Adrenal gland (tissue), 9 donors: ENCODE measurements at regions not wholly inside any gene's neighbourhood (a gene's known extent, or its start where the extent isn't known, plus 50 kb on each side); places are given as distances from the start of the nearest gene placed in this dataset.

ENCODE experiments used
- DNase-seq, 7 donors: peaks; one replicate each; pipeline ENCODE4 v3.0.0-alpha.2; 2019 to 2020
- H3K27ac ChIP-seq, 5 donors: fragments of 200-600 bp; sonication (generic) in 4 of 5; 1 replicate in 3 of 5; 2 replicates in 2 of 5; pipeline versions ENCODE4 v1.5.1 to v1.8.0; 2016 to 2020; ENCODE audit warnings: mild to moderate bottlenecking in 1 of 5
- H3K27me3 ChIP-seq: fragments of 200-600 bp; 2 replicates; pipeline ENCODE4 v1.8.0; 2021
- H3K36me3 ChIP-seq, 2 donors: fragments of 200-600 bp; replicated peaks in 1 of 2; 1 replicate in 1 of 2; 2 replicates in 1 of 2; pipeline versions ENCODE4 v1.5.1 to v1.8.0; 2018 to 2022
- H3K4me1 ChIP-seq, 2 donors: fragments of 200-600 bp; replicated peaks in 1 of 2; 1 replicate in 1 of 2; 2 replicates in 1 of 2; pipeline versions ENCODE4 v1.5.1 to v1.8.0; 2018 to 2021
- H3K4me3 ChIP-seq, 4 donors: fragments of 200-600 bp; sonication (generic) in 3 of 4; one replicate each; pipeline ENCODE4 v1.5.1; 2016 to 2018
- H3K9me3 ChIP-seq, 3 donors: fragments of 200-600 bp; sonication (generic) in 1 of 3; replicated peaks in 1 of 3; 1 replicate in 2 of 3; 2 replicates in 1 of 3; pipeline versions ENCODE4 v1.5.1 to v1.8.0; 2016 to 2021
- CTCF ChIP-seq, 6 experiments: fragments of 450-650 bp in 4 of 6; fragments of 200-600 bp in 2 of 6; sonication (generic) in 1 of 6; IDR thresholded peaks; 1 replicate in 5 of 6; 2 replicates in 1 of 6; pipeline versions ENCODE4 v1.5.1 to v1.8.0; 2016 to 2021; ENCODE audit warnings: antibody characterized with exemption in 6 of 6, mild to moderate bottlenecking in 2 of 6, moderate library complexity in 1 of 6
- POLR2A ChIP-seq, 2 donors: fragments of 450-650 bp; IDR thresholded peaks; one replicate each; pipeline ENCODE4 v1.6.1; 2017; ENCODE audit warnings: antibody characterized with exemption in 2 of 2, mild to moderate bottlenecking in 2 of 2, moderate library complexity in 1 of 2
- WGBS, 4 donors: extraction: QIAGEN DNeasy Blood & Tissue Kit in 2 of 4; methylation state at CpG; one replicate each; pipeline versions ENCODE4 v1.1.5 to v1.1.7; 2013 to 2017; 5-methylcytosine and 5-hydroxymethylcytosine counted together
- intact Hi-C, 2 donors: fragments of 100-400 bp; cut with DNase I; formaldehyde crosslinking; loops; one replicate each; pipeline versions ENCODE4 v1.14.1 to v1.15.0; 2022 to 2023
- donor health status: healthy with polysubstance abuse.
- donor health status: Bipolar disorder and iron deficiency.
- donor health status: DM: yes; HTN: yes; CAD: no.
- donor health status: DM: no; HTN: no; CAD: no.
- donor health status: DM: no; HTN: no; CAD: no.

GRCh38 chr1:87219626-87220025, 109.1 kb upstream of the LMO4 start:
- TF ChIP-seq POLR2A (IDR thresholded peaks at IDR 0.05), result no peak
- TF ChIP-seq CTCF (IDR thresholded peaks at IDR 0.05), result no peak
- 52 to 61% (median 55%) methylated on average over 4 of the region's 4 CpGs for WGBS, 4 donors
- Histone ChIP-seq H3K4me3 (no peak overlapping the region), H3K4me1 (no peaks in the 10 kb centered on the region), H3K27ac (no peak overlapping the region), H3K36me3 (no peaks in the 10 kb centered on the region), H3K9me3 (no peaks in the 10 kb centered on the region), H3K27me3 (no peaks in the 10 kb centered on the region)
- intact Hi-C loops, result no loop called here
- no peak for DNase-seq

GRCh38 chr1:87220993-87221392, 107.7 kb upstream of the LMO4 start:
- TF ChIP-seq POLR2A (IDR thresholded peaks at IDR 0.05) (no peak), CTCF (IDR thresholded peaks at IDR 0.05) (no peak)
- no peak overlapping the region for H3K4me3 ChIP-seq
- no peaks in the 10 kb centered on the region for H3K9me3 ChIP-seq
- intact Hi-C loops, result no loop called here
- no peak for DNase-seq
- WGBS, 4 donors, result 77 to 93% (median 89%) methylated on average over 1 of the region's 1 CpG
- H3K4me1 ChIP-seq, result no peaks in the 10 kb centered on the region
- no peaks in the 10 kb centered on the region for H3K27me3 ChIP-seq
- H3K36me3 ChIP-seq, result no peaks in the 10 kb centered on the region
- H3K27ac ChIP-seq, result no peak overlapping the region

- Histone ChIP-seq H3K36me3 (no peaks in the 10 kb centered on the region), H3K9me3 (no peaks in the 10 kb centered on the region), H3K4me3 (no peak overlapping the region), H3K27me3 (no peaks in the 10 kb centered on the region), H3K4me1 (no peaks in the 10 kb centered on the region), H3K27ac (no peak overlapping the region)
- 62 to 95% (median 79%) methylated on average over 2 of the region's 2 CpGs for WGBS, 4 donors
- no peak for TF ChIP-seq POLR2A (IDR thresholded peaks at IDR 0.05)
- no peak for TF ChIP-seq CTCF (IDR thresholded peaks at IDR 0.05)
- DNase-seq, result no peak
- intact Hi-C loops, result no loop called here
These were observed 104.5 kb upstream of the LMO4 start for GRCh38 chr1:87224201-87224600.

- H3K9me3 ChIP-seq, result no peaks in the 10 kb centered on the region
- no peak for DNase-seq
- no peak overlapping the region for H3K27ac ChIP-seq
- WGBS, 4 donors, result 82 to 98% (median 95%) methylated on average over 3 of the region's 3 CpGs
- no peaks in the 10 kb centered on the region for H3K27me3 ChIP-seq
- no peak for TF ChIP-seq CTCF (IDR thresholded peaks at IDR 0.05)
- no peak for TF ChIP-seq POLR2A (IDR thresholded peaks at IDR 0.05)
- H3K4me3 ChIP-seq, result no peak overlapping the region
- intact Hi-C loops, result no loop called here
- no peaks in the 10 kb centered on the region for H3K4me1 ChIP-seq
- H3K36me3 ChIP-seq, result no peaks in the 10 kb centered on the region
These were observed 103.5 kb upstream of the LMO4 start for GRCh38 chr1:87225171-87225570.
